Inflammatory macrophage (primary cell): ENCODE measurements at regions not wholly inside any gene's neighbourhood (a gene's known extent, or its start where the extent isn't known, plus 50 kb on each side); places are given as distances from the start of the nearest gene placed in this dataset.
"Not testable (repeated sequence)": the region's sequence is repeated elsewhere in the genome, so short reads cannot be mapped to it uniquely, and the experiment has no call there.

Experiments
- DNase-seq, 2 donors: peaks; one replicate each; pipeline ENCODE4 v3.0.0-alpha.2; 2020 to 2022

DNA sequence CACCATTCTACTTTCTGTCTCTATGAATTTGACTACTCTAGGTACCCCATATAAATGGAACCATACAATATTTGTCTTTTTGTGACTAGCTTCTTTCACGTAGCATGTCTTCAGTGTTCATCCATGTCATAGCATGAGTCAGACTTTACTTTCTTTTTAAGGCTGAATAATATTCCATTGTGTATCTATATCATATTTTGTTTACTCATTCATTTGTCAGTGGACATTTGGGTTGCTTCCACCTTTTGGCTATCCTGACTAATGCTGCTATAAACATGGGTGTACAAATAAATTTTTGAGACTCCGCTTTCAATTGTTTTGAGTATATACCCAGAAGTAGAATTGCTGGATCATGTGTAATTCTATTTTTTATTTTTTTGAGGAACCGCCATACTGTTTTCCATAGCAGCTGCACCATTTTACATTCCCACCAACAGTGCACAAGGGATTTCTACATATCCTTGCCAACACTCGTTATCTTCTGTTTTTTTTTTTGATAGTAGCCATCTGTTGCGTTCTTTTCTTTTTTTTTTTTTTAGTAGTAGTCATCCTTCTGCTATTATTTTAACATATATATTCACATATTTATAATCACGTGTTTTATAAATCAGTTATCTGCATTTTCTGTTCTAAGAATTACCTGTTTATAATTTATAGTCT, 158.0 kb upstream of the MED14 start:
- no peak for DNase-seq

- no peak for DNase-seq
These were observed 159.9 kb upstream of the MED14 start for GRCh38 chrX:40895246-40895645.

- no peak for DNase-seq
These were observed 162.5 kb upstream of the MED14 start for GRCh38 chrX:40897718-40898270.

GRCh38 chrX:40904739-40905138, 169.4 kb upstream of the MED14 start:
- DNase-seq: not testable (repeated sequence)

DNA sequence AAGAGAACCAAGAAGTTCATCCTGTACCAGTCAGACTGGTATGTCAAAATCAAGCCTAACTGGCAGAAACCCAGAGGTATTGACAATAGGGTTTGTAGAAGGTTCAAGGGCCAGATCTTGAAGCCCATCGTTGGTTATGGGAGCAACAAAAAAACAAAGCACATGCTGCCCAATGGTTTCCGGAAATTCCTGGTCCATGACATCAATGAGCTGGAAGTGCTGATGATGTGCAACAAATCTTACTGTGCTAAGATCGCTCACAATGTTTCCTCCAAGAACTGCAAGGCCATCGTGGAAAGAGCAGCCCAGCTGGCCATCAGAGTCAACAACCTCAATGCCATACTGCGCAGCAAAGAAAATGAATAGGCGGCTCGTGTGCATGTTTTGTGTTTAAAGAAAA, 172.7 kb upstream of the MED14 start:
- no peak for DNase-seq

DNA sequence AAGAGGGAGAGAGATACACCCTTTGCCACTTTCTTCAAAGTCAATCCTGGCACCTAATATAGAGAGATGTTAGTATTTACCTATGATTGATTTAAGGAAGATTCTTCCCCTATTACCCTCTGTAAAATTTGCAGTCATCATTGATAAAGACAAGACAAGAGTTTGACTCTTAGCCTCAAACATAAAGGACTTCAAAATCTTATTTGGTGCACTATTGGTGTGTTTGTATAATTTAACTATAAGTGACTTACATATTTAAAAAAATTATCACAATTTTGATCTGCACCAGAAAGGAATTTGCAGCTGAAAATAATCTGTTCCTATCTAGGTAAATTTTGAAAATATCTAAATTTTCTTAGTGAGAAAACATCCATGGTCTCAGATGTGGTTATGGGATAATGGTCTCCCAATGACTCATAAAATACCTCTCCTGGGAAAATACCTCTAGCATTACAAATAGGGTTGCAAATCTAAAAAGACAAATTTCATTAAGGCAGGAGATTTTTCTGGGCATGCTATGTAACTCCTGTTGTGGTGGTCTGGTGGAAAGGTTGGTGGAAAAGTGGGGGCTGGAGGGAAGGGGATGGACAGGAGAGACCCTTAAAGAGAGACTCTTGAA, 173.6 kb upstream of the MED14 start:
- no peak for DNase-seq

GRCh38 chrX:40912166-40912565, 173.1 kb upstream of the USP9X start:
- no peak for DNase-seq

DNA sequence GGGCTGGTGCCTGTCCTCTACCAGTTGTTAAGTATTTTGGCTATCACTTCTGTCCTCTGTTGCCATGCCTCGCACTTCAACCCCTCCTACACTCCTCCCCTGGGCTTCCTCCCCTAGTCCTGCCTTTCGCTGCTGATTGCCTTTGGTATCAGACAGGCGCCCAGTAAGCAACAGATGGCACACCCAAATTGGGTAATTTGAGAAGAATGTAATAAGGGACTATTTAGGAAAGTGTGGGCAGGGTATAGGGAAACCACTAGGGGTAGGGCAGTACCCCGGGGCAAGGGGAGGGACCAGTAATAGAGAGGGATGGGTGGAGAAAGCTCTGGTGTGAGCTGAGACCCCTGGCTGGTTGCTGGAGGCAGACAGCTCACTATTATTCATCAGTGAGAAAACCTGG, 172.7 kb upstream of the USP9X start:
- no peak for DNase-seq

- no peak for DNase-seq
These were observed 164.9 kb upstream of the USP9X start for GRCh38 chrX:40920351-40920750.

GRCh38 chrX:40922307-40922706, 162.9 kb upstream of the USP9X start:
- no peak for DNase-seq

- DNase-seq: not testable (repeated sequence)
These were observed 158.4 kb upstream of the USP9X start for GRCh38 chrX:40926739-40927427.

GRCh38 chrX:40928076-40928475, 157.2 kb upstream of the USP9X start:
- no peak for DNase-seq

DNA sequence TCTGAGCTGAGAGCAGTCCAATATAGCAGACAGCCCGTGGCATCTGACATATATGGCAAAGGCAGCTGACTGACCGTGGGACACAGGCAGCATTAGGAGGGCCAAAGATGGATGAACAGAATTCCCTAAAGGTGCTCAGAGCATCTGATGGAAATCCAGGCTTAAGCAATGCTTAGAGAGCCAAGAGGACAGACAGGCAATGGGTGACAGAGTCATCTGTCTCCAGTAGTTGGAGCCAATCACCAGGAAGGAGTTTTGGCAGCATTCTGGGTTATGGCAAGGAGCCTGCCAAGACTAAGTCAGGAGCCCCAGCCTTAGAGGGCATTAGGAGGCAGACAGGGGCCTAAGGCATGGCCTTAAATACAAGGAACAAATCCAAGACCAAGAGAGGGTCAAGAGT, 153.3 kb upstream of the USP9X start:
- no peak for DNase-seq

DNA sequence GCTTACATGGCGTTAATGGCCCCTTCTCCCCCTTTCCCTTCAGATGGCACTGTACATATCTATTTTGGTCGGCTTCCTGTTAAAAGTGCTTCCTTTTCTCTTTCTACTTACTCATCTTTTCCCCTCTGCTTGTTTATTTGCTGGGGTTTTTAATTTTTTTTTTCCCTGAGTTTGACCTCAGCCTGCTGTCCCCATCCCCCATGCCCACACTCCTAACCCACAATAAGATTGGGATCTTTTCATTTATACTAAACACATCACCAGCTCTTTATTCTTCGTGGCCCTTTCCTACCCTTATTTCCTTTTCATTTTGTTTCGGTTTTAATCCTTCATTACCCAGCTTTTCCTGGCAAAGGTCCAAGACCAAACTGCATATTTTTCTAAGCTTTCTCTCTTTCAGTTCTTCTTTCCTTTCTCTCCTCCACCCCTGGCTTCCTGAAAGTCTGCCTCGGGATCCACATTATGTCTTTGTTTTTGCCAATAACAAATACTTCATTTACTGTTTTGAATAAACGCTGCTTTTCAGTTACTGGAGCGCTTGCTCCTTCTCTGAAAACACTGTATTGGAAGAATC, 152.0 kb upstream of the USP9X start:
- peak in 1 of 2 donors; percentile 43 for DNase-seq

DNA sequence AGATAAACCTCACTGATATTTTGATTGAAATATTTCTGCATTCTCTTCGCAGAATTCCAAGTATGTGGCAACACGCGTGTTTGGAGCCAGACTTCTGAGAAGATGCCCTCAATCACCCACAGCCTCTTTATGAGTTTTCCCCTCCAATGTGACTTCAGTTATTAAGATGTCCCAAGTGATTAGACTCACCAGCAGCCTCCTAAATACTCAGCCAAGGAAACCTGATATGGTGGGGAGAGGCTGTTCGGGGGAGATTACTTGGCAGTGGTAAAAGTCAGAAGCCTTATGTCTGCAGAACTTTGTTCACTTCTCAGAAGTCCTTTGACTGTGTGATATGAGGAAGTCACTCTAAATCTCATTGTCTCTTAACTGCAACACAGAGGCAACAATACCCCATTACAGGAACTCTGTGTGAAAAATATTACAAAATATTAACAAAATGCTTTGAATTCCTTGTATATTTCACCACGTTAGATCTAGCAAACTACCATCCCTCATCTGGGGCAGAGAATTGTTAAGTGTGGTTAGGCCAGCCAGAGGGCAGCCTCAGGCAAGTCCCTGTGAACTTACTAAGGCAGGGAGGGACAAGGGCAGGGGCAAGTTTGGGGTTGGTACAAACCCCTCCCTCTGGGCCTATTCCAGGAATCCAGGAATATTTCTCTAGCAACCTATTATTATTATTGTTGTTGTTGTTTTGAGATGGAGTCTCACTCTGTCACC, 151.4 kb upstream of the USP9X start:
- DNase-seq: peak; percentile 39 to 81

DNA sequence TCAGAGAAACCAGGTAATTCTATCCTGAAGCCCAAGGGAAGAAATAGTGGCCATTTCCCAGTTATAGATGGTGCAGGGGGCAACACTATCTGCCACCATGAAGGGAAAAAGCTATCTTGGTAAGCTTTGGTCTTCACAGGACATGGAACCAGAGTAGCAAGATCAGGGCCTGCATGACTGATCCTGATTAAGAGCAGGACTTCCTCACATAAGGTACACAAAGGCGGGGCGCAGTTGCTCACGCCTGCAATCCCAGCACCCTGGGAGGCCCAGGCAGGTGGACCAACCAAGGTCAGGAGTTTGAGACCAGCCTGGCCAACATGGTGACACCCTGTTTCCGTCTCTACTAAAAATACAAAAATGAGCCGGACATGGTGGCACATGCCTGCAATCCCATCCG, 148.4 kb upstream of the USP9X start:
- no peak for DNase-seq

GRCh38 chrX:40938423-40938822, 146.8 kb upstream of the USP9X start:
- no peak for DNase-seq

DNA sequence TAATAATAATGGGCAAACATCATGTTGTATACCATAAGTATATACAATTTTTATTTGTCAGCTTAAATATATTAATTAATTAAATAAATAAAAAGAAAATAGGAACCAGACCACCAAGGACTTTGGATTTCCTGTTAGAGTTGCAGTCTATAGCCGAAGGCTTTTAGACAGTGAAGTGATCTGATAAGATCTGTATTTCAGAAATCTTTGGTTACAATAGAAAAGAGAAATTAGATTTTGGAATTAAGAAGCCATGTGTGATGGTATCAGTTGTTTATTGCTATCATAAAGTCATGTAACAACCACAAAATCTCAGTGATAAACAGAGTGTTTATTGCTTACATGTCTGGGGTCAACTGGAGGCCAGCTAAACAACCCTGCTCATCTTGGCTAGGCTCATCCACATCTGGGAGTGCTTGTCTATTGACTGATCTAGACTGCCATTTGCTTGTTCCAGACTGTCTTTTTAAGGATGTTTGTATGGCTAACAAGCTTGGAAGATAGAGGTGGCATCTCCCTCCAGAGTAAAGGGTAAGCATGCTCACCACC, 142.1 kb upstream of the USP9X start:
- DNase-seq: no peak

DNA sequence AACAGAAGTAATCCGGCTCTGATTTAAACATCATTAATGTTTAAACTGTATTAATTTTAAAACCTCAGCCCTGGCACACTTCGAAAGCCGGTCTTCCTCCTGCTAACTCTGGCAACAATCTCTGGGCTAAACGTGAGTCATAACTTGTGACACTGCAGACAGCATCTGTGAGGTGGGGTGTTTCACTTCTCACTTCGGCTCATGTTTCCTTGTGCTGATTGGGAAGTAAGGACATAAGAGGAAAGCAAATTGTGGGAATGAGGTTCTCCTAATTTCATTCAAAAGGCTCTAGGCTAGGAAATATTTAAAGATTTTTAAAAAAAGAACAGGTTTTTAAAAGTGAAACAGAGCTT, 139.9 kb upstream of the USP9X start:
- peak; percentile 65 to 77 for DNase-seq

DNA sequence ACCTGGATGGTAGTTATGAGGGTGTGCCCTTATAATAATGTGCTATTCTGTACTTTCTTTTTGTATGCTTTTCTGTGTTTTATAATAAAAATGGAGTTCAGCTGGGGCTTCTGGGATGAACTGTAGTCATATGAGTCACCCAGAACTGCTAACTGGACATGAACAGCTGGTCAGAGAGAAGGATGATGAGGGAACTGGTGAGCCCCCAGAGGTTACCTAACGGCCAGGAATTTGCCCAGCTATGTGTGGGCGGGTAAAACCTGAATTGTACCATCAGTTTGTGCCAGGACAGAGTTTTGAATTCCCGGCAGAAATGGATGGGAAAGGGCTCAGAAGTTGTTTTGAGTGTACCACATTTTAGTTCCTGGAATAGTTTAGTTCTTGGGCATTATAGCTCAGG, 138.0 kb upstream of the USP9X start:
- DNase-seq: no peak

DNA sequence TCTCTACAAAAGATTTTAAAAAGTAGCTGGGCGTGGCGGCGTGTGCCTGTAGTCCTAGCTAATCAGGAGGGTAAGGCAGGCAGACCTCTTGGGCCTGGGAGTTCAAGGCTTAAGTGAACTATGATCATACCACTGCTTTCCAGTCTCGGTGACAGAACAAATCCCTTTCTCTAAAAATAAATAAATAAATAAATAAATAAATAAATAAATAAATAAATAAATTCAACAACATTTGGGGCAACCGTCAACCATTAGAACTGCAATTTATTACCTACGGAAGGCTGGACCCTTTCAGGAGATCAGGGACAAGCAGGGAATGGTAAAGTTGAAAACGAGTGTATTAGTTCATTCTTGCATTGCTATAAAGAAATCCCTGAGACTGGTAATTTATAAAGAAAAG, 136.2 kb upstream of the USP9X start:
- no peak for DNase-seq

DNA sequence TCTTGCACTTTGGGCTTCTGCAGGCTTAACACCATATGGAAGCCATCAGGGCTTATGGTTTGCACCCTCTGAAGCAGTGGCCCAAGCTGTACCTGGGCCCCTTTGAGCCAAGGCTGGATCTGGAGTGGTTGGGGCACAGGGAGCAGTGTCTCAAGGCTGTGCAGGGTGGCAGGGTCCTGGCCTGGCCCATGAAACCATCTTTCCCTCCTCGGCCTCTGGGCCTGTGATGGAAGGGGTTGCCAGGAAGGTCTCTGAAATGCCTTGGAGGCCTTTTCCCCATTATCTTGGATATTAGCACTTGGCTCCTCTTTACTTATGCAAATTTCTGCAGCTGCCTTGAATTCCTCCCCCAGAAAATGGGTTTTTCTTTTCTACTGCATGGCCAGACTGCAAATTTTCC, 134.7 kb upstream of the USP9X start:
- DNase-seq: no peak

DNA sequence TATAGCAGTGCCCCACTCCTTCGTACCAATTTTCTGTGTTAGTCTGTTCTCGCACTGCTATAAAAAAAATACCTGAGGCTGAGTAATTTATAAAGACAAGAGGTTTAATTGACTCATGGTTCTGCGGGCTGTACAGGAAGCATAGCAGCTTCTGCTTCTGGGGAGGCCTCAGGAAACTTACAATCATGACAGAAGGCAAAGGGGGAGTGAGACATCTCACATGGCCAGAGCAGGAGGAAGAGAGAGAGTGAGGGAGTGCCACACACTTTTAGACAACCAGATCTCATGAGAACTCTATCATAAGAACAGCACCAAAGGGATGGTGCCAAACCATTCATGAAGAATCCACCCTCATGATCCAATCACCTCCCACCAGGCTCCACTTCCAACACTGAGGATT, 133.8 kb upstream of the USP9X start:
- DNase-seq: not testable (repeated sequence)
